Activated T-helper 1 cell treated with Interleukin-2 at 50 U/mL for 16 hours (primary cell): ENCODE measurements at regions not wholly inside any gene's neighbourhood (a gene's known extent, or its start where the extent isn't known, plus 50 kb on each side); places are given as distances from the start of the nearest gene placed in this dataset.

Experiments used
- DNase-seq: peaks from one replicate; pipeline ENCODE4 v3.0.0-alpha.2; 2020; ENCODE audit warnings: low read depth

- DNase-seq = no peak
Measured at GRCh38 chr13:106795847-106796246, 227.9 kb upstream of the ARGLU1 start.

GRCh38 chr13:106794117-106794516, 226.2 kb upstream of the ARGLU1 start:
- DNase-seq = no peak

- DNase-seq = no peak
Measured at GRCh38 chr13:106789911-106790310, 222.0 kb upstream of the ARGLU1 start.

GRCh38 chr13:106786006-106786563, 218.1 kb upstream of the ARGLU1 start:
- no peak for DNase-seq

GRCh38 chr13:106774621-106775020, 206.7 kb upstream of the ARGLU1 start:
- no peak for DNase-seq

GRCh38 chr13:106772006-106772601, 204.2 kb upstream of the ARGLU1 start:
- DNase-seq = no peak

GRCh38 chr13:106768991-106769390, 201.1 kb upstream of the ARGLU1 start:
- no peak for DNase-seq

- DNase-seq = no peak
Measured at GRCh38 chr13:106762708-106763107, 194.8 kb upstream of the ARGLU1 start.

GRCh38 chr13:106756446-106756845, 188.5 kb upstream of the ARGLU1 start:
- DNase-seq = no peak

- DNase-seq = no peak
Measured at GRCh38 chr13:106755542-106755941, 187.6 kb upstream of the ARGLU1 start.

GRCh38 chr13:106753251-106753650, 185.3 kb upstream of the ARGLU1 start:
- DNase-seq = no peak

GRCh38 chr13:106752584-106753170, 184.7 kb upstream of the ARGLU1 start:
- DNase-seq = no peak

GRCh38 chr13:106748785-106749184, 180.8 kb upstream of the ARGLU1 start:
- DNase-seq = no peak

GRCh38 chr13:106744516-106744915, 176.6 kb upstream of the ARGLU1 start:
- DNase-seq = no peak

- no peak for DNase-seq
Measured at GRCh38 chr13:106738186-106738678, 170.3 kb upstream of the ARGLU1 start.

GRCh38 chr13:106736941-106737340, 169.0 kb upstream of the ARGLU1 start:
- DNase-seq = no peak

- DNase-seq = no peak
Measured at GRCh38 chr13:106734198-106734597, 166.3 kb upstream of the ARGLU1 start.

- DNase-seq = no peak
Measured at GRCh38 chr13:106723036-106723435, 155.1 kb upstream of the ARGLU1 start.

GRCh38 chr13:106722620-106723019, 154.7 kb upstream of the ARGLU1 start:
- DNase-seq = no peak

GRCh38 chr13:106721599-106721998, 153.7 kb upstream of the ARGLU1 start:
- no peak for DNase-seq

- no peak for DNase-seq
Measured at GRCh38 chr13:106714271-106714982, 146.5 kb upstream of the ARGLU1 start.

GRCh38 chr13:106712381-106712780, 144.4 kb upstream of the ARGLU1 start:
- DNase-seq = no peak

GRCh38 chr13:106710266-106710665, 142.3 kb upstream of the ARGLU1 start:
- DNase-seq = no peak
